ENCODE measurements at regions not wholly inside any gene's neighbourhood (a gene's known extent, or its start where the extent isn't known, plus 50 kb on each side); places are given as distances from the start of the nearest gene placed in this dataset.

DNA sequence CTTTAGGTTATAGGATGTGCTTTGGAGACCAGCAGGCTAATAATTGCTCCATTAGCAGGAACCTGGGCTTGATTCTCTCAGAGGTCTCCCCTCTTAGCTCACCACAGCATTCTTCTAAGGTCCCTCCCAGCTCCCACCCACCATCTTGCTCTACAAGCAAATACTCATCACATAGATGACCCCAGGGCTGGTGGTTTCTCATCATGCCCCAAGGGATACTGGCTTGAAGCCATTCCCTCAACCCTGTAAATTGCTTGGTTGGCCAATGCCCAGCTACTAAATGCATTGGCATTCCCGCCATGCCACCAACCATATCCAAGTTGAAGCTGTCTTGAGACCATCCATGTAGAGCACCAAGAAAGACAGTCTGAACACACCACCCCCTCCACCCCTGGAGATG, 130.2 kb upstream of the NCAM1 start:
- no peak for TF ChIP-seq CTCF (IDR thresholded peaks at IDR 0.05)
- Histone ChIP-seq H3K27me3 (ENCODE audit: control insufficient read depth, insufficient read depth, low read length) (no peaks in the 10 kb centered on the region), H3K27ac (ENCODE audit: low read length) (no peak overlapping the region), H3K36me3 (ENCODE audit: control insufficient read depth, insufficient read depth, low read length) (no peaks in the 10 kb centered on the region), H3K4me1 (ENCODE audit: control insufficient read depth, insufficient read depth, low read length) (no peaks in the 10 kb centered on the region), H3K4me3 (ENCODE audit: low read length) (no peak overlapping the region), H3K9me3 (ENCODE audit: control insufficient read depth, insufficient read depth, low read length) (no peaks in the 10 kb centered on the region)
- Mint-ChIP-seq H3K4me3 (no peak overlapping the region), H3K4me1 (no peaks in the 10 kb centered on the region), H3K27me3 (ENCODE audit: low read depth in 2 of 2) (peaks cover 0 to 3% of the 10 kb centered on the region in 2 donors), H3K9me3 (no peaks in the 10 kb centered on the region), H3K36me3 (no peaks in the 10 kb centered on the region), H3K27ac (no peak overlapping the region)
- no peak for DNase-seq
- WGBS (ENCODE audit: insufficient coverage): 100% methylated on average over 1 of the region's 1 CpG
- intact Hi-C loops (cut with micrococcal nuclease): no loop called here
- no peak for ATAC-seq

- Mint-ChIP-seq H3K4me3 (no peak overlapping the region), H3K9me3 (no peaks in the 10 kb centered on the region), H3K27ac (no peak overlapping the region), H3K4me1 (peaks cover 0 to 4% of the 10 kb centered on the region in 2 donors), H3K27me3 (ENCODE audit: low read depth in 2 of 2) (no peaks in the 10 kb centered on the region), H3K36me3 (no peaks in the 10 kb centered on the region)
- Histone ChIP-seq H3K36me3 (ENCODE audit: control insufficient read depth, insufficient read depth, low read length) (no peaks in the 10 kb centered on the region), H3K4me1 (ENCODE audit: control insufficient read depth, insufficient read depth, low read length) (peaks cover 2% of the 10 kb centered on the region), H3K27me3 (ENCODE audit: control insufficient read depth, insufficient read depth, low read length) (no peaks in the 10 kb centered on the region), H3K9me3 (ENCODE audit: control insufficient read depth, insufficient read depth, low read length) (no peaks in the 10 kb centered on the region), H3K27ac (ENCODE audit: low read length) (no peak overlapping the region), H3K4me3 (ENCODE audit: low read length) (no peak overlapping the region)
- no peak for ATAC-seq
- no peak for DNase-seq
- intact Hi-C loops (cut with micrococcal nuclease): no loop called here
- no peak for TF ChIP-seq CTCF (IDR thresholded peaks at IDR 0.05)
- WGBS (ENCODE audit: insufficient coverage): 95% methylated on average over 3 of the region's 3 CpGs
Observed at GRCh38 chr11:112831969-112832766, 129.1 kb upstream of the NCAM1 start.

- no peak overlapping the region for H3K4me3 ChIP-seq (ENCODE audit: low read length)
- no peak for ATAC-seq
- H3K27me3 ChIP-seq (ENCODE audit: control insufficient read depth, insufficient read depth, low read length): no peaks in the 10 kb centered on the region
- Mint-ChIP-seq H3K27ac (no peak overlapping the region), H3K9me3 (no peaks in the 10 kb centered on the region), H3K4me3 (no peak overlapping the region), H3K27me3 (ENCODE audit: low read depth in 2 of 2) (no peaks in the 10 kb centered on the region), H3K36me3 (no peaks in the 10 kb centered on the region), H3K4me1 (peaks cover 5 to 11% of the 10 kb centered on the region in 2 donors)
- intact Hi-C loops (cut with micrococcal nuclease): no loop called here
- no peak overlapping the region for H3K27ac ChIP-seq (ENCODE audit: low read length)
- WGBS (ENCODE audit: insufficient coverage): 64% methylated on average over 4 of the region's 5 CpGs
- H3K9me3 ChIP-seq (ENCODE audit: control insufficient read depth, insufficient read depth, low read length): no peaks in the 10 kb centered on the region
- H3K4me1 ChIP-seq (ENCODE audit: control insufficient read depth, insufficient read depth, low read length): peaks cover 10% of the 10 kb centered on the region
- no peak for TF ChIP-seq CTCF (IDR thresholded peaks at IDR 0.05)
- no peak for DNase-seq
- H3K36me3 ChIP-seq (ENCODE audit: control insufficient read depth, insufficient read depth, low read length): no peaks in the 10 kb centered on the region
Observed at GRCh38 chr11:112834277-112834755, 126.9 kb upstream of the NCAM1 start.

Data from natural killer cell (primary cell).